Stimulated activated CD4-positive, alpha-beta T cell treated with anti-CD3 and anti-CD28 coated beads, Interleukin-15, amount 100 ng/mL, for 1 hour (primary cell): ENCODE measurements at regions not wholly inside any gene's neighbourhood (a gene's known extent, or its start where the extent isn't known, plus 50 kb on each side); places are given as distances from the start of the nearest gene placed in this dataset.

Source experiments
- DNase-seq, 2 donors: peaks; one replicate each; pipeline ENCODE4 v3.0.0-alpha.2; 2020; ENCODE audit warnings: low read depth in 1 of 2, low spot score in 1 of 2

DNA sequence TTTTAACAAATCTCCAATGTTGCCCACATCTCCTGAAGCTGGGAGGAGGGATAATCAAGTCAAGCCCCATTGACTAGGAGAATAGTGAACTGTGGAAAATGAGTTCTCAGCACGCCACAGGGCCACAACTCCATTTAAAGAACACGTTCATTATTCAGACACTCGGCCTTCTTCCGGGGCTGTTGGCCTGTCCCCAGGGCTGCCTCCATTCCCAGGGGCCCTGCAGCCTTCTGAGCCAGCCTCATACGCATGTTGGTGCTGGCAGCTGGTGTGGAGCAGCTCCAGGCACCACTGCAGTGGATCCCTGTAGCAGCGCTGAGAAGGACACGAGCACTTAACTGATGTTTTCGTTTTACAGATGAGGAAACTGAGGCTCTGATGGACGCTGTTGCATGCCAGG, 87.5 kb upstream of the RCN1 start:
- no peak for DNase-seq

DNA sequence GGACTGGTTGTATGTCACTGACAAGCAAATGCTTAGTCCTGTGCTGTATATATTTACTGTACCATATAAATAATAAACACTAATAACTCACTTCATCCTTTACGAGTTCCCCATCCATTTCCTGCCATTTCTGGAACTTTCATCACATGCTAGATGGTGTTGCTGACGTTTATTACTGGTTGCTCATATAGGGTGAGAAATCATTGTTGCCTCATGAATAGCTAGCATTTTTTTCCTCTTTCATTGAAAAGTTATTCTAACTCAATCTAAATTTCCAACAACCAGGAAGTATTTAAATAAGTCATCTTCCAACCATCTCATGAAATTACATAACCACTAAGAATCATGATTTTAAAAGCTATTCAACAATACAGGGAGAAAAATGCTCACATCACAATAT, 88.6 kb upstream of the RCN1 start:
- no peak for DNase-seq

DNA sequence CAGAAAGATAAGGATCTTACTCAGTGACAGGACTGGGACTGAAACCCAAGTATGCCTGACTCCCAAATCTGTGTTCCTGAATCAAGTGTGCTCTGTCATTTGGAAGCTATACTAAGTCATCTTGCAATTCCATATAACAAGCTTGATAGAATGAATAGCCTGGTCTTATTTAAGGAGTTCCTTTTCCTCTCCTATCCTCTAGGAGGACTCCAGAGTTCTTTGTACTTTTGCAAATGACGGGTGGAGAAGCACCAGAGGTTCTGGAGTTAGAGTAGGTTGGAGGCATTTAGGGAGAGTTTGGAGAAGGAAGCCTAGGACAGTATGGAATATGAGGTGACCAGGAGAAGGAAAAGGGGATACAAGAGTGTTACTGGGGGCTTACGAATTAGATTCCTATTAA, 92.9 kb upstream of the RCN1 start:
- DNase-seq, result no peak

DNA sequence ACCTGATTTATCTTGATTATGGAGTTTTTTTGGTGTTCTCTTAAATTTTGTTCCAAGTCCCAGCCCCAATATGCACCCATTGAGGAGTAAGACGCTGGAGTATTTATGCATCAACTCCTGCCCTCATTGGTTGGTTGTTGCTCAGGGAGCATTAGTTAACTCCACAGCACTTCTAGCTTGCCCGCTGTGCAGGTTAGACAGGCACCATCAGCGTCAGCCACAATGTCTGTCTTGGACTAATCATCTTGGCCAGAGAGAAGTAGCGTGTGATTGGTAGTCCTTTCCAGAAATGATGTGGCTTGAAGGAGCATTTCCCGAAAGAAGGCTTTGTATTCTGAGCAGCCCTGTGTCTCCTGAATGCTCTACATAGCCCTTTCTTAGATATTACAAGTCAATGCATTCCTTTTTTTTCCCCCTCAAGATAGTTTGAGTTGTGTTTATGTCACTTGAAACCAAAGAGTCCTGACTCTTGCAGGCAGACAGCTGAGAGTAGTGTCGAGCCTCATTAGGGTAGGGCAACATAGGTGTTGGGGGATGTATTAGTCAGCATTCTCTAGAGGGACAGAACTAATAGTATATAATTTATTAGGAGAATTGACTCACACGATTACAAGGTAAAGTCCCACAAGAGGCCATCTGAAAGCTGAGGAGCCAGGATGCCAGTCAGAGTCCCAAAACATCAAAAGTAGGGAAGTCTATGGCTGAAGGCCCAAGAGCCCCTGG, 94.6 kb upstream of the RCN1 start:
- no peak for DNase-seq

DNA sequence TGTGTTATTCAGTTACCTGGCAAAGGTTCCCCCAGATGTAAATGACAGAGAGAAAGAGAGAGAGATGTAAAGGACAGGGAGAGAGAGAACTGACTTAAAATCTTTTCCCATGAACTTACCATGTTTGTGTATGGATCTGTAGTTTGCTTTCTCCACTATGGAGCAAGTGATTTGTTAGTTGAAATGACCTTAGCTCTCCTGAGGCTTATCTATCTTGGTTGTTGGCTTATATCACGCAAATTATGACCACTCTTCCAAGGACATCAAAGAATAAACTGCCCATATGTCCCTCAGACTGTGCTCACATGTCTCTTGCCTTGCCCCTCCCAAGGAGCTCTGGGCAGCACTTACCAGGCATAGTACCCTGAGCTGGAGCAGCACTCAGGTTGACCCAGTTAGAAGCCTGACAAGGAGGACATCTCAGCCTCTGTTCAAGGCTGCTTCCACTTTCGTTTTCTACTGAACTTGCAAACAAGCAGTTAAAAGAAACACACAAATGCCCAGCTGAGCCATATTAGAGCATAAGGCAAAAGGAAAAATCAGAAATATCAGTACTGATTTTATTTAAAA, 95.3 kb upstream of the RCN1 start:
- DNase-seq, result no peak

DNA sequence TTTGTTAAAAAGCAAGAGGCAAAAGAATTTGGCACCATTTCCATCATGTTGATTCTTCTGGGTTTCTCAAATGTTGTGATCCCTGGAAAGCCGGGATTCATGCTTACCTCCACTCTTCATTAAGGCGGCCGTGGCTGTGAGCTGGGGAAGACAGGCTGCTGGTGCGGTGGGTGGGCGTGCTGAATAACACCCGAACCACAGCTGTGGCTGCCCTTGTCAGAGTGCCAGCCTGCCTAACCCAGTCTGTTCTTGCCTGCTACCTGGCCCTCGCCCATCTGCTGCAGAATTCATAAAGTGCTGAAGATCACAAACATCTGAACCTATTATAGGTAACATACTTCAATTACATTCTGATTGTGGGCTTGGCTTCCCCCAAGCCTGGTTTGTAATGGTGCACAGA, 95.8 kb upstream of the RCN1 start:
- DNase-seq, result no peak

DNA sequence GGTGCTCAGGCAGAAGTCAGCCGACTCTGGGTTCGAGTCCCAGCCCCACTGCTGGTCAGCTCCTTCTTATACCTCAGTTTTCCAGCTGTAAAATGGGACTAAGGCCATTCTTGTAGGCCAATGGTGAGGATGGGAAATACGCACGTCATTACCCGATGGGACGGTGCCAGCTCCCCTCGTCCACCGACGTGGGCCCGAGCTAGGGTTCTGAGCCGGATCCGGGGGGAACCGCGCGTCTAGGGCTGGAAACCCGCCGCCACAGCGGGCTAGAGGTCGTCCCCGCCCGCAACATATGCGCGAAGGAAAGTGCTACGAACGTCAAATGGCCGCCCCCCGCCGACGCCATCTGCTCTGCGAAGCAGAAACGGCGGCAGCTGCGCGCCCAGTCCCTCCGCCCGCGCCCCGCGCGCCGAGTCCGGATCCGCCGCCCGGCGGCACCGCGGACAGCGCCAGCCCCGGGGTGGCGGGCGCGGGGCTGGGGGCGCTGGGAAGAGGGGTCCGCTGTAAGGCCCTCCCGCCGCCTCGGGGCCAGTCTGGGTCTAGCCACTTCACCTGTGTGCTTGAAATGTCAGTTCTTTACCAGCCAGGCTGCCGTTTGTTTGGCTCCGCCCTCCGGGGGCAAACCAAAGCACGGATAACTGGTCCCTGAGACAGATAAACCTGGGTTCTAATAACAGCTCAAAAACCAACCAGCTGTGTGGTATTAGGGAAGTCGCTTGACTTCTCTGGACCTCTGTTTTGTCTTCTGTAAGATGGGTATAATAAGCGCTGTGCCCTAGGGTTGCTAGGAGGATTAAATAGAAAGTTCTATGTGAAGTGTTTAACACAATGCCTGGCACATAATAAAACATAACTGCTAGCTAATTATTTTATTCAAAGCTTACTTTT, 103.5 kb upstream of the RCN1 start:
- no peak for DNase-seq

DNA sequence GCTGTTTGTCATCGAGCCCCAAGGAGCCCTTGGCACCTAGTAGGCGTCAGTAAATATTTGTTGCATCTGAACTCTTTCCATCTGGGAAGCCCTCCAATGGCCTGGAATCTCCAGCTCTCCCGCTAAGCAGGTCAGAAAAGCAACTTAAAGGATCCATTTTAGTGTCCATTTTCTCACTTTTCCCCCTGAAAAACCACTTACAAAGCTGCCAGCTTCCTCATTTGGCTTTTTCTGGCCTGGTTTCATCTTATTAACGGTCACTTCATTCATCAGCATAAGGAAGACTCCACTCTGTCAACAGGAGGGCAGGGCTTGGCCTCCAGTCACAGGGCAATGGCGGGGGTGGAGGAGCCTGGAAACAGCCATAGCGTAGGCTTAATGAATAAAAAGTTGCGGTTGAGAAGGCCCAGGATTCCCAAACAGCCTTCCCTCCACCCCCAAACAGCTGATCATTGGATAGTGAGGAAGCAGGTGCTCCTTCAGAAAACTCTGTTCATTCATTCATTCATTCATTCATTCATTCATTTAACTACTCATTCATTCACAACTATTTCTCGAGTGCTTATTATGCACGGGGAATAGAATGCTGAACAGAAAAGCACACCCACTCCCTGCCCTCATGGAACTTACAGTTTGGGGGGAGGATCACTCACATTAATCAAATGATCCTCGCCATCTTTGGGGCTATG, 104.5 kb upstream of the RCN1 start:
- no peak for DNase-seq

DNA sequence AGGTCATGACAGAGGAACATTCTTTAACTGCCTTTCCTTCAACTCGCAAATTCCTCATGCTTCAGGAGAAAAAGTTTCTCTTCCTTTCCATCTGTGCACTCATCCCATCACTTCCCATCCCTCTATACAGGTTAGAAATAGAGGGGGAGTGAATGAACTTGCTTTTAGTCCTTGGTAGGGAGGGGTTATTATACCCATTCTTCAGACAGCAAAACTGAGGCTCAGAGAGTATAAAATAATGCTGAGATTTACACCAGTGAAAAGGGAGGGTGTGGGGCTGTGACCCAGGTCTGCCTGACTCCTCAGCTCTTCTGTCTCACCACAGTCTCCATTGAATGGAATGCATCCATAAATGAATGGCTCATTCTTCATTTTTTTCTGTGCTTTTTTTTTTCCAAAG, 109.4 kb upstream of the RCN1 start:
- DNase-seq, result no peak

DNA sequence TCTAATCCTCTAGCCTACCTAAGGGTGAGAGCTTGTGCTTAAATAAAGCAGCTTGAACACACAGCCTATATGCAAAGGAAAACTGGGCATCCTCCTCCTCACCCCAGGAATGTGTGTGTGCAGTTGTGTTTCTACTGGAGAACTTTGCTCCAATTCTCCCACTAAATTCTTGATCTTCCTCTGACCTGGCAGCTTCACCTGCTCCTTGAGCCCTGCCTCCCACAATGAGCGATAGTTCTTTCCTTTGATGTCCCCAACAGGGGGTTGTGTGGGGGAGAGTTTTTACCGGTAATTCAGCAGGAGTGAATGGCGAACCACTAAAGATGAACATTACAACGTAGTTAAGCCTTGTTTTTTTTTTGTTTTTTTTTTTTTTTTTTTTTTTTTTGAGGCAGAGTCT, 113.5 kb upstream of the RCN1 start:
- no peak for DNase-seq

DNA sequence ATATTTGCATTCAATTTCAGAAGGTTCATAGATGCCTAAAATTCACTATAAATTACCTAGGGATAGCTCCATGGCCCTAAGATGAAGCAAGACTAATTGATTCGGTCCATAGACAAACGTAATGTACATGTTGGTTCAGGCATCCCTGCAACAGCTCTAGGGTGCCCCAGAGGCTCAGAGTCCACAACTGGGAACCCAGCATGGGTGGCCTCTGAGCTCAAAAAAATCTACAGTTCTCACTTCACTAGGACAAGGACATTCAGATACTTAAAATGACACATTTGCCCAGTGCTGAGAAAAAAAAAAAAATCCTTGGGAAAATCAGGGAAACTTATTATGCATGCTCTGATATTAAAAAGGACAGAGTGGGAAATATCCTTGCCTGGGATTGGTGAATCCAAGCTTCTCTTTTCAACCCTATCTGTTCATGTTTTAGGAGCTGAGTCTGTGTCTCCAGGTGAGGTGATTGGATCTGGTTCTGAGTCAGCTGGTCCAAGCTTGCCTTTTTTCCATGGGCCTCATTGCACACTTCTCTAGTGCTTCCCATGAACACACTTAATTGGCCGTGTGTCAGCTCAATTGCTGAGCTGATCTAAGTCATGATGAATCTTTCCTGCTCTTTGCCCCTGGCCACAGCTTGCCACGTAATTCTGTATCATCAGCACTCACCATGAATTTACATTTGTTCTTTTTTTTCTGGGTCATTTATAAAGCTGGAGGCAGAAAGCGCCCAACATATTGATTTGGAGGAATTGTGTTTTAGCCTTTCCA, 116.3 kb upstream of the RCN1 start:
- no peak for DNase-seq

DNA sequence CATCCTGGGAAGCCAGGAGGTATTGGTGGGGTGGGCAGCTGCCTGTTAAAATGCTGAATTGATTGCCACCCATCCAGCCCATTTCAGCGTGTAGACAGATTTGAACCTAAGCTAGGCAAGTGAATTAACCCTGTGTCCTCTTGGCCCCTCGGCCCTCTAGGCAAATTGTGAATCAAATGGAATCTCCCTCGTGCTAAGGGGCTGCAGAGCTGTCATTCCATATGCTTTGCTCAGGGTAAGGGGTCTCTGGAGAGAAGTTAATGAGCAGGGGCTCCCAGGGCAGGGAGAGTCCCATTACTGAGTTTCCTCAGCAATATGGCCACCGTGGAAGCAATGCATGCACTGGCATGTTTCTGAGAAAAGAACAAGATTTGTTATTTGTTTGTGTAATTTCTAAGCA, 117.7 kb upstream of the RCN1 start:
- DNase-seq, result no peak

DNA sequence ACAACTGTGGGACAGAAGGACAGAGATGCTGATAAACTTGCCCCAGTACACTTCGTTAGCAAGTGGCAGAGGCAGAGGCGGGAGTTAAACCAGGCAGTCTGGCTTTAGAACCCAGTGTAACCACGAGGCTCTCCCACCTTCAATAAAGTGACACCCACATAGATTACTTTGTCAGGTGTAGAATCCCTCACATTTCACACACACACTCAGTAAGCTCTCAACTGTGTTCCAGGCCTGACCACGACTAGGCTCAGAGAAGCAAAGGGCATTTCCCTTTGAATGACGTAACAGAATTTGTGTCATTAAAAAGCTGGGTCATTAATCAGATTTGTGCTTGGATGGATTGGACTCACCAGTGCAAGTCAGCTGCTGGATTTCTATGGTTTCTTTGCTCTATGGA, 118.3 kb upstream of the RCN1 start:
- no peak for DNase-seq

DNA sequence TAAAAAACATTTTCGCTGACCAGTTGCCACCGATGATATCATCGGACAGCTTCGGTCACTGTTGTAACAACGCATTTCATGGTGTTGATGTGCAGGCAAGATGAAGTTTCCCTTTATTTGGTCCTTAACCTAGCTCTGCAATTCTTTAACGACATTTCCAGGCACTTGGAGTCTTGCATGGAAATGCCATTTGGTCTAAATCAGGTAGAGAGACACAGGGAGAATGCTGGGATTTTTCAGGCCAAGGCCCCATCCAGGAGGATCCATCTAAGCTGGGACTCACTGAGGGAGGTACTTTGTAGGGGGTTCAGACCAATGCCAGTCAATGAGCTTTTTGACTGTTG, 121.5 kb upstream of the RCN1 start:
- DNase-seq, result no peak

DNA sequence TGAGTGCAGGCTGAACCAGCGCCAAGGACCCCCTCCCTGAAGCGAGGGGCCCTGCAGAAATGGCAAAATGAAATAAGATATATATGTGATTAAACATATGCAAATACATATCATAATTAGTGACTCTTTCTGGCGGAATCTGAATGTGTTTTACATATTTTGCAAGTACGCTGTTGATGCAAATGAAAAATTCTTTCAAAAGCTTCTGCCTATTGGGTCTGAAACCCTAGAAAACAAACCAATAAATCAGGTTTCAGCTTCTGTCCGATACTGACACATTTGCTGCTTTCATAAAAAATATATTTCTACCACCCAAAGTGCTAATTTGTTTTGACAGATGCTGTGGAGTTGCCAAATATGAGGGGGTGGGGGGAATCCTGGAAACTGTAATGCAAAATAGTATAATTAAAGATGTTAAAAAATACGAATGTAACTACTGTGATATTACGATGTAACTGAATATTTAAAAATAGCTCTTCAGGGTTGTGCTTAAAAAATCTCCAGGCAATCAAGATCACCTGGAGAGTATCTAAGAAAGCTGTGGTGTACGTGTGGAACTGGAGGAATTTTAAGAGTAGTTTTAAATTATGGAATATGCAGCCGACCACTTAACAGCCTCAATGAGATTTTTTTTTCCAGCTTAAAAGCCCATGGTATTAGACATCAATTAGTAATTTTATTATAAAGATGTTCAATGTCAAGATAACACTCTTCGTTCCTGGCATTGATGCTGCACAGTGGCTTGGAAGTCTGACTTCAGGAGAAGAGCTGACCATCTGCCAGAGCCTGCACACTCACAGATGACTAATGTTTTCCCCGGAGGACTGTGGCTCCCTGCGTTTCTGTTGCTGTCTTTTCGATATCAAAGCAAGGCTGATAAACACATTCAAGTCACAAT, 122.2 kb upstream of the RCN1 start:
- no peak for DNase-seq

DNA sequence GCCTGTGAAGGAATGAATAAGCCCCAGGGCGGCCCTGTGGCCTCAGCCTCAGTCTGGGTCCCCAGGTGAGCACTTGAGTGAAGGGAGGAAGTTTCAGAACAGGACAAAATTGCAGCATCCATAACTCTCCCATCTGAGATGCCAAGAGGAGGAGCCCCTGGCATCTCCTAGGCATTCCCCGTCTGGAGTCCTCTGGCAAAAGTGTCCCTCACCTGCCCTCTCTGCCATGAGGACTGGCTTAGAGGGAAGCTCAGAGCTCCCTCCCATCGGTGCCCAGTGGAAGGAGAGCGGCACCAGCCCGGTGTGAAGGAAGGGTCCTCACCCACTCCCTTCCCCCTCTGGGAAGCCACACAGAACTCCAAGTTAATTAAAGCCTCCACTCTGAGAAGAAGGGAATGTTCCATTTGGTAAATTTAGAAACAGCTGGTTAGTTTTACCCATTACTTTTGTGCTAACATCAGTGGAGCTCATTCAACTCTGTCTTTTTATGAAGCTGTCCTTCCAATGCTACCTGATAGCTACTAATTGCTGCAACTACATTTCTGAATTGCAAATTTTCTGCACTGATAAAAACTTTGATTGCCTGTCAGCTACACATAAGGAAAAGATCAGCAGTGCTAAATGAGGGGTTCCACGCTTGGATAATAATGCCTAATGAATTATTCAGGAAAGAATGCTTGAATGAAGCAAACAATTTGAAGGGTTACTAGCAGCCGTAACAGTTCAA, 123.3 kb upstream of the RCN1 start:
- no peak for DNase-seq

DNA sequence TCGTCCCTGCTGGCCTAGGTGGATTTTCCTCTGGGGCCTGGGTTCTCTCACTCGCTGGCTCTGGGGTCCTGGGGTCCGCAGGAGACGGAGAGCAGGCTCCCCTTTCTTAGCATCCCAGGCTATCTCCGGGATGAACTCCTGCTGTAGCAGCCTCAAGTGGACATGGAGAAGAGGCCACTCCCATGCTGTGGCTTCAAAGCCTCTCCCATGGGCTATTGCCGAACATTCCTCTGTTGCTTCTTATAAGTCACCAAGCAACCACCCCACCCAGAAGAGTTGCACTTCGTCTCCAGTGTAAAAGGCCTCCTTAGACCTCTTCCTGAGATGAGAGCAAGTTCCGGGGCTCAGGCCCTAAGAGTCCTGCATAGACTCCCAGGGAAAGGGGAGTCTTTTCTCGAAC, 124.0 kb upstream of the RCN1 start:
- no peak for DNase-seq

DNA sequence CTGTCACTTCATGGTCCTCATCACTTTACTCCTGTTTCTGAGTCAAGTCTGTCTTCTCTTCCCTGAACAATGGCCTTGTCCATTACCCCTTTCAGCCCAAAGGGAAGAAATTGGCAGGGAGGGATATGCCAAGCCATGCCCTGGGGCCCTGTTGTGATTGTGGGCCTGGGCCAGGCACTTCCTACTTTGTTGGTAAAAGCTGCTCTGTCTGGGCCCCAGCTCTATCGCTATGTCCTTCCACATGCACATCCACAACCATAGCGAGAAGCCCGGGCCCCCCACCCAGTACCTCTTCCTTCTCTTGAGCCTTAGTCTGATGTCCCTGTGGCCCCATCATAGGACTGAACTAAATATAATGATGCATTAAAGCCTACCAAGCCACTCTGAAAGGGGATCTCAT, 126.7 kb upstream of the RCN1 start:
- no peak for DNase-seq

DNA sequence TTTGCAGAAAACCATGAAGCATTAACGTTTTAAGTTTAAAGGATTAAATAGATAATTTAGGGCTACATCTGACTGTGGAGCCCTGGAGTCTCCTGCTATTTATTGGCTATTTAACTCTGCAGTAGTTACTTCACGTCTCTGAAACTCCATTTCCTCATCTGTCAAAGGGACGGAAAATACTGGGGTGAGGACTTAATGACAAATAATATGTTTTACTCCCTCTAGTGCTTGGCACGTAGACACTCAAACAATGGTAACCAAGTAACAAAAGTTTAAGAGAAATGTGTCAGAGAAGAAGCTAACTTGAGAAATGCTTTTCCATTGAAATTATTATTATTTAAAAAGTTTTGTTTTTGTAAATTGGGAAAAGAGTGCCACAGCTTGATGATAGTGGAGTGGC, 130.7 kb upstream of the RCN1 start:
- DNase-seq, result no peak

DNA sequence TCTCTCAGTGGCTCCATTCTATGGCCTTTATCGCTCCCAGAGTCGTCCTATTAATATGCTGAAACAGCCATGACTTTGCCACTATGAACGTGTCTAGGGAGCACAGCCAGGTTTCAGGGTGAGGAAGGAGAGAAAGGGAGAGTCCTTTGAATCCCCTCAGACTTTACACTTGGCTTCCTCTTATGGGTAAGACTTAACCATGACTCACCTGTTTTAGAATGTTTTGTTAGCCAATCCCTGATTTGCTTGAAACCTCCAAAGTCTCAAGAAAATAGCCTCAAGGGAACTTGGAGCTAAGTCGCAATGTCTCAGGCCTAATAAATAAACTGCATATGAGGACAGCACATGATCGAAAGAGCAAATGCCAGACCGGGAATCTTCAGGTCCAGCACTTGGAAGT, 131.2 kb upstream of the RCN1 start:
- no peak for DNase-seq
